Activated gamma-delta T cell treated with Interleukin-2 at 50 U/mL for 16 hours (primary cell): ENCODE measurements at regions not wholly inside any gene's neighbourhood (a gene's known extent, or its start where the extent isn't known, plus 50 kb on each side); places are given as distances from the start of the nearest gene placed in this dataset.

Experiments
- DNase-seq: peaks from one replicate; pipeline ENCODE4 v3.0.0-alpha.2; 2020

- no peak for DNase-seq
Observed at GRCh38 chr1:47672622-47673021, 234.8 kb downstream of the FOXD2 start.

GRCh38 chr1:47674189-47674588 is 236.3 kb downstream of the FOXD2 start:
- no peak for DNase-seq

- no peak for DNase-seq
Observed at GRCh38 chr1:47675047-47675675, 237.3 kb downstream of the FOXD2 start.

- no peak for DNase-seq
Observed at GRCh38 chr1:47675721-47676120, 237.9 kb downstream of the FOXD2 start.

- DNase-seq, result no peak
Observed at GRCh38 chr1:47676311-47677054, 238.6 kb downstream of the FOXD2 start.

GRCh38 chr1:47677241-47677940 is 239.5 kb downstream of the FOXD2 start:
- DNase-seq, result no peak

GRCh38 chr1:47678464-47678980 is 240.7 kb downstream of the FOXD2 start:
- no peak for DNase-seq

- no peak for DNase-seq
Observed at GRCh38 chr1:47679301-47679791, 241.5 kb downstream of the FOXD2 start.

- no peak for DNase-seq
Observed at GRCh38 chr1:47679826-47680225, 242.0 kb downstream of the FOXD2 start.

- DNase-seq, result no peak
Observed at GRCh38 chr1:47680815-47681475, 243.1 kb downstream of the FOXD2 start.

- no peak for DNase-seq
Observed at GRCh38 chr1:47681735-47682134, 243.9 kb downstream of the FOXD2 start.

GRCh38 chr1:47682198-47682597 is 244.4 kb downstream of the FOXD2 start:
- no peak for DNase-seq

- DNase-seq, result no peak
Observed at GRCh38 chr1:47682786-47683350, 245.0 kb downstream of the FOXD2 start.

- no peak for DNase-seq
Observed at GRCh38 chr1:47683401-47683800, 245.6 kb downstream of the FOXD2 start.

- DNase-seq, result no peak
Observed at GRCh38 chr1:47684518-47684917, 246.7 kb downstream of the FOXD2 start.

- DNase-seq, result no peak
Observed at GRCh38 chr1:47684964-47685762, 247.3 kb downstream of the FOXD2 start.

- no peak for DNase-seq
Observed at GRCh38 chr1:47685763-47686066, 247.9 kb downstream of the FOXD2 start.

GRCh38 chr1:47686731-47687630 is 249.1 kb downstream of the FOXD2 start:
- DNase-seq, result no peak

- DNase-seq, result no peak
Observed at GRCh38 chr1:47687631-47688460, 250.0 kb downstream of the FOXD2 start.
